Tibial artery (tissue), 4 donors: ENCODE measurements at regions not wholly inside any gene's neighbourhood (a gene's known extent, or its start where the extent isn't known, plus 50 kb on each side); places are given as distances from the start of the nearest gene placed in this dataset.
A peak's percentile ranks its signal among the peaks of the same experiment; 100 is the strongest.

ENCODE experiments used
- DNase-seq, 2 donors: peaks; one replicate each; pipeline ENCODE4 v3.0.0-alpha.2; 2019
- H3K27ac ChIP-seq, 2 donors: fragments of 200-600 bp; sonication (generic) in 1 of 2; 1 replicate in 1 of 2; 2 replicates in 1 of 2; pipeline ENCODE4 v1.5.1; 2018 to 2019; ENCODE audit warnings: mild to moderate bottlenecking in 1 of 2
- H3K27me3 ChIP-seq, 2 donors: fragments of 200-600 bp; sonication (generic) in 1 of 2; one replicate each; pipeline versions ENCODE4 v1.5.1 to v1.6.0; 2016 to 2019
- H3K36me3 ChIP-seq, 3 donors: fragments of 200-600 bp; sonication (generic) in 2 of 3; one replicate each; pipeline ENCODE4 v1.5.1; 2016 to 2019; ENCODE audit warnings: mild to moderate bottlenecking in 2 of 3
- H3K4me1 ChIP-seq, 4 donors: fragments of 200-600 bp; sonication (generic) in 2 of 4; 1 replicate in 3 of 4; 2 replicates in 1 of 4; pipeline ENCODE4 v1.5.1; 2016 to 2019
- H3K4me3 ChIP-seq, 2 donors: fragments of 200-600 bp; sonication (generic) in 1 of 2; 1 replicate in 1 of 2; 2 replicates in 1 of 2; pipeline ENCODE4 v1.5.1; 2018 to 2019; ENCODE audit warnings: mild to moderate bottlenecking in 2 of 2
- H3K9me3 ChIP-seq, 3 donors: fragments of 200-600 bp; sonication (generic) in 1 of 3; one replicate each; pipeline ENCODE4 v1.5.1; 2016 to 2019
- CTCF ChIP-seq, 2 experiments: fragments of 200-600 bp in 1 of 2; fragments of 450-650 bp in 1 of 2; IDR thresholded peaks; one replicate each; pipeline ENCODE4 v1.5.1; 2017 to 2019; ENCODE audit warnings: antibody characterized with exemption in 2 of 2, mild to moderate bottlenecking in 1 of 2, moderate library complexity in 1 of 2
- intact Hi-C: fragments of 100-400 bp; cut with DNase I; formaldehyde crosslinking; loops from one replicate; pipeline ENCODE4 v1.15.0; 2023; ENCODE audit warnings: low total_unique reads

DNA sequence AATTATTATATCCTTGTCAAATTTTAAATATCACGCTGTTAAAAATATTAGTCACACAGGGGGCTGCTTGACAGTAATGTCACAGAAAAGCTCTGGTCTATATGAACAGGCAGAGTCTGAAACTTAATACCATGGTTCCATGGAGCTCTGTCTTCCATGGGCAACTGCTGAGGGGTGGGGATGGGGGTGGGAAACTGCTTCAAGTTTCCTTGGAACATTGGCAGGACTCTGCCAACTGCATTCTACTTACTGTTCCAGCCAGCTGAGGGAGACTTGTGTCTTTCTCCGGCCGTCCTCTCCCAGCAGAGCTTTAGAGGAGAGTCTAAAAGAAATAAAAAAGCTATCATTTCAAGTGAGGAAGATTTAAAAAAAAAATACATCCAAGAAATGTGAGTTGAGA lies 348.7 kb downstream of the ZIC1 start:
- H3K4me1 ChIP-seq: peaks cover 0 to 38% (median 3%) of the 10 kb centered on the region in 4 donors
- no peak for DNase-seq
- no peaks in the 10 kb centered on the region for H3K36me3 ChIP-seq
- H3K9me3 ChIP-seq: no peaks in the 10 kb centered on the region
- H3K4me3 ChIP-seq: no peak overlapping the region
- intact Hi-C loops: no loop called here
- no peaks in the 10 kb centered on the region for H3K27me3 ChIP-seq
- TF ChIP-seq CTCF (IDR thresholded peaks at IDR 0.05): no peak
- H3K27ac ChIP-seq: peak overlapping the region; percentile 48 to 57

DNA sequence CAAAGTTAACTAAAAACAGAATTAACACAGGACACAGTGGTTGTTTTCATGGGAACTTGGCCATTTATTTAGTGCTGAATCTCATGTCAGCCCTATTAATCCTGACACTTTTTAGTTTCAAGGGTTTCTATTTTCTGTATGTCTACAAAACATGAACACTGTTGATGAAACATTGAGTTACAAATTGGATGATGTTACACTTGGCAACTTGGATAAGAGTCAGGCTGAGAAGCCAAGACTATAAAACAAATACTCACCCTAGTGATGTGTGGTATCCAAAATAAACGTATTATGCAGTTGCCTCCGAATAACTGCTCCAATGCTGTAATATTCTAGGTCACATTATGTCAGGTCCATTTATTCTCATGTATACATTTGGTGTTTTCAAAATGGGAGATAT lies 349.6 kb downstream of the ZIC1 start:
- peaks cover 0 to 38% (median 3%) of the 10 kb centered on the region in 4 donors for H3K4me1 ChIP-seq
- no peaks in the 10 kb centered on the region for H3K9me3 ChIP-seq
- H3K27ac ChIP-seq: peak overlapping the region; percentile 48 to 57
- intact Hi-C loops: no loop called here
- TF ChIP-seq CTCF (IDR thresholded peaks at IDR 0.05): no peak
- H3K27me3 ChIP-seq: no peaks in the 10 kb centered on the region
- H3K4me3 ChIP-seq: no peak overlapping the region
- no peaks in the 10 kb centered on the region for H3K36me3 ChIP-seq
- no peak for DNase-seq

DNA sequence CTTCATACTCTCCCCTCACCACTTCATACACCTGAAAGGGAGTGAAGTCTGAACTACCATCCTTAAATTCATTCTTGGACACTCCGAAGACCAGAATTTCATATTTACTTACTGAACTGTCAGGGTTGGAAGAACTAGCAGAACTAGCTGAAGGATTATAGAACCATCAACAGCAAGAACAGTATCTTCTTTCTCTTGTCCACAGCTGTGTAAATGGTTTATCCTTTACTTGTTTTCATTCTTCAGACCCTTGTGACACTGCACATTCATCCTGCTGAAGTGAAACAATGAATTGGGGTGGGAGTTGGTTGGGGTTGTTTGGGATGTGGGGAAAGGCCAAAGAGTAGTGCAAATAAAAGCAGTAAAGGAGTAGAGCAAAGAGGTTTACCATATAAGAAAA lies 350.9 kb downstream of the ZIC1 start:
- no peak for DNase-seq
- no peaks in the 10 kb centered on the region for H3K27me3 ChIP-seq
- no peaks in the 10 kb centered on the region for H3K9me3 ChIP-seq
- H3K27ac ChIP-seq: no peak overlapping the region
- TF ChIP-seq CTCF (IDR thresholded peaks at IDR 0.05): no peak
- intact Hi-C loops: no loop called here
- no peak overlapping the region for H3K4me3 ChIP-seq
- H3K36me3 ChIP-seq: no peaks in the 10 kb centered on the region
- peaks cover 0 to 38% (median 3%) of the 10 kb centered on the region in 4 donors for H3K4me1 ChIP-seq

DNA sequence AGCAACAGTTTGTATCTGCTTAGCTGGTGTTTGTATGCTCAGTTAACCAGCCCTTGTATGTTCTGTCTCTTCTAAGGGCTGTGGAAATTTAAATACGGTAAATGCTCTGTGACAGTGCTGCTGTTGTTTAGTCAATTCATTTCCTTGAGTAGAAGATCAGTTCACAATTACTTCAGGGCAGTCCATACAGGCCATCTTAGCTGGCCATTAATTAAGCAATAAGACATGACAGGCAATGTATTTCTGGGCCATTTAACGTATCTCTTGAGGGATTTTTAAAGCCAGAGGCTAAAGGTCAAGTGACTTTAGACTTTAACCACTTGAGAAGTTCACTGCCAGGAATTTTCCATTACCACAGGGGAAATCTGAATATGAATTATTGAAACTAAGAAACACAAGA lies 351.8 kb downstream of the ZIC1 start:
- intact Hi-C loops: no loop called here
- TF ChIP-seq CTCF (IDR thresholded peaks at IDR 0.05): no peak

DNA sequence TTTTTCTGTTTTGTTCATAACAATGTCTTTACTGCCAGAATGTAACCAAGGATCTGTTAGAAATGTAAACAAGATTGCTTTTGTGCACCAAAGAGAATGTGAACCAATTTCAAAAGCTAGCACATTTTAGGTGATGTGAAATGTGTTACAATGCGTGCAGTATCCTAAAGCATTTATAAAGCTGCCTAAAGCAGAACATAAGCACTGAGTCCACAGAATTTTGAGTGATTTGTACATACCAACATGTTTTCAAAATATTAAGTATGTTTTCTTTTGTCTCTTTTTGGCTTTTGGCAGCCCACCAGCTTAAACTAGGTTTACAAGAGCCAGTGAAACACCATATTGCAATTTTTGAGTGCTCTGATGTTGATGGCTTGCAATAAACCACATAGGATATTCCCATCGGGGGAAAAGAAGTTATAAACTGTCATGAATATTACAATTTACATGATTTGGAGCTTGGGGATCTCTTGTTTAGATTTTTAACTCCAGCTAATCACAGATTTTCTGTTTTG lies 364.0 kb downstream of the ZIC1 start:
- DNase-seq: no peak

More for the DNA sequence above, 351.8 kb downstream of the ZIC1 start:
- H3K4me3 ChIP-seq: no peak overlapping the region
- no peaks in the 10 kb centered on the region for H3K27me3 ChIP-seq
- no peaks in the 10 kb centered on the region for H3K9me3 ChIP-seq
- H3K36me3 ChIP-seq: no peaks in the 10 kb centered on the region
- H3K4me1 ChIP-seq: peaks cover 0 to 46% (median 3%) of the 10 kb centered on the region in 4 donors
- no peak for DNase-seq
- H3K27ac ChIP-seq: no peak overlapping the region

More for the DNA sequence above, 364.0 kb downstream of the ZIC1 start:
- no peak for TF ChIP-seq CTCF (IDR thresholded peaks at IDR 0.05)
- no peaks in the 10 kb centered on the region for H3K9me3 ChIP-seq
- no peak overlapping the region for H3K27ac ChIP-seq
- H3K4me1 ChIP-seq: no peaks in the 10 kb centered on the region
- H3K27me3 ChIP-seq: no peaks in the 10 kb centered on the region
- H3K4me3 ChIP-seq: no peak overlapping the region
- intact Hi-C loops: no loop called here
- H3K36me3 ChIP-seq: no peaks in the 10 kb centered on the region
